Mammary epithelial cell (primary cell): ENCODE measurements at regions not wholly inside any gene's neighbourhood (a gene's known extent, or its start where the extent isn't known, plus 50 kb on each side); places are given as distances from the start of the nearest gene placed in this dataset.

Source experiments
- EZH2 ChIP-seq: IDR thresholded peaks from 2 replicates; pipeline ENCODE4 v1.6.1; 2012; ENCODE audit warnings: low read length, inconsistent platforms, borderline replicate concordance
- TF ChIP-seq, protein P1 (sequence below), 2 donors: IDR thresholded peaks in 1 of 2; conservative IDR thresholded peaks in 1 of 2; 2 replicates each; pipeline ENCODE4 v1.5.1; 2011 to 2012; ENCODE audit warnings: inconsistent platforms in 2 of 2, low read length in 2 of 2, mild to moderate bottlenecking in 2 of 2, control low read depth in 1 of 2, low read depth in 1 of 2; ENCODE audit not compliant: insufficient read depth in 1 of 2; ENCODE audit errors: extremely low read depth in 1 of 2

- TF ChIP-seq, protein P1, sequence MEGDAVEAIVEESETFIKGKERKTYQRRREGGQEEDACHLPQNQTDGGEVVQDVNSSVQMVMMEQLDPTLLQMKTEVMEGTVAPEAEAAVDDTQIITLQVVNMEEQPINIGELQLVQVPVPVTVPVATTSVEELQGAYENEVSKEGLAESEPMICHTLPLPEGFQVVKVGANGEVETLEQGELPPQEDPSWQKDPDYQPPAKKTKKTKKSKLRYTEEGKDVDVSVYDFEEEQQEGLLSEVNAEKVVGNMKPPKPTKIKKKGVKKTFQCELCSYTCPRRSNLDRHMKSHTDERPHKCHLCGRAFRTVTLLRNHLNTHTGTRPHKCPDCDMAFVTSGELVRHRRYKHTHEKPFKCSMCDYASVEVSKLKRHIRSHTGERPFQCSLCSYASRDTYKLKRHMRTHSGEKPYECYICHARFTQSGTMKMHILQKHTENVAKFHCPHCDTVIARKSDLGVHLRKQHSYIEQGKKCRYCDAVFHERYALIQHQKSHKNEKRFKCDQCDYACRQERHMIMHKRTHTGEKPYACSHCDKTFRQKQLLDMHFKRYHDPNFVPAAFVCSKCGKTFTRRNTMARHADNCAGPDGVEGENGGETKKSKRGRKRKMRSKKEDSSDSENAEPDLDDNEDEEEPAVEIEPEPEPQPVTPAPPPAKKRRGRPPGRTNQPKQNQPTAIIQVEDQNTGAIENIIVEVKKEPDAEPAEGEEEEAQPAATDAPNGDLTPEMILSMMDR (conservative IDR thresholded peaks at IDR 0.05 in 1 of 2, IDR thresholded peaks at IDR 0.05 in 1 of 2; ENCODE audit: extremely low read depth in 1 of 2, insufficient read depth in 1 of 2, low read depth in 1 of 2, low read length in 2 of 2), result no peak
- TF ChIP-seq EZH2, result no peak
Measured at GRCh38 chr18:10162340-10162739, 248.5 kb downstream of the VAPA start.
